GM19397 (cell line): ENCODE measurements at regions not wholly inside any gene's neighbourhood (a gene's known extent, or its start where the extent isn't known, plus 50 kb on each side); places are given as distances from the start of the nearest gene placed in this dataset.

Source experiments
- ATAC-seq: cut with Tn5 transposase; IDR thresholded peaks from one replicate; pipeline ENCODE4 v1.9.1; 2021; ENCODE audit warnings: mild to moderate bottlenecking, moderate library complexity; ENCODE audit not compliant: unreplicated experiment

- no peak for ATAC-seq
Measured at GRCh38 chr21:26659182-26659581, 86.1 kb upstream of the CYYR1 start.

DNA sequence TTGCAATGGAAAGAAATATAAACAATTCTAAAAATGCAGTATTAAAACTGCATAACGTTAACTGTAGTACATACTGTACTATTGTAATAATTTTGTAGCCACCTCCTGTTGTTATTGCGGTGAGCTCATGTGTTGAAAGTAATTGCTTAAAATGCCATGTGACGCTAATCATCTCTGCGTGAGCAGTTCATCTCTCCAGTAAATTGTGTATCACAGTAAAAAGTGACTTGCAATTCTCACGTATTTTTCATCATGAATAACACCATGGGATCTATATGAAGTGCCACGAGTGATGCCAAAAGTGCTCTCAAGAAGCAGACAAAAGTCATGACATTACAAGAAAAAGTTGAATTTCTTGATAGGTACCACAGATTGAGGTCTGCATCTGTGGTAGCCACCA is 82.4 kb upstream of the CYYR1 start:
- no peak for ATAC-seq

GRCh38 chr21:26653430-26653829 is 80.3 kb upstream of the CYYR1 start:
- ATAC-seq, result no peak

DNA sequence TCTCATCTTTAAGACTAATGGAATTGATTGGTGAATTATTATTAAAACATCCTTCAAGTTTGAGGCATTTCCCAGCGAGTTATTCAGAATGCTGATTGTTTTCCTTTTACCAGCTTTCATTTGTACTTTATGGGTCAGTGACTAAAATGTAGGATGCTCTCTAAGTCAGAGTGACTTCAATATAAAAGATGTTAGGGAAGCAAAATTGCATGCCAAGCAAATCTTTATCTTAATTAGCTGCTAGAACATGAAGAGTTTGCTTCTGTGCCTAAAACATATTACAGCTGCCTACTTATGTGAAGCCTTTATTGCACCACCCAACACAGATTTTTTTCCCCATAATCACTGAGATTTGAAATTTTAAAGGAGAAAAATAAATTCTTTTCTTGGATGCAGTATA is 79.8 kb upstream of the CYYR1 start:
- ATAC-seq, result no peak

- ATAC-seq, result no peak
Measured at GRCh38 chr21:26641062-26641461, 68.0 kb upstream of the CYYR1 start.

GRCh38 chr21:26637201-26637745 is 64.2 kb upstream of the CYYR1 start:
- ATAC-seq, result no peak

- ATAC-seq, result no peak
Measured at GRCh38 chr21:26635681-26636080, 62.6 kb upstream of the CYYR1 start.

DNA sequence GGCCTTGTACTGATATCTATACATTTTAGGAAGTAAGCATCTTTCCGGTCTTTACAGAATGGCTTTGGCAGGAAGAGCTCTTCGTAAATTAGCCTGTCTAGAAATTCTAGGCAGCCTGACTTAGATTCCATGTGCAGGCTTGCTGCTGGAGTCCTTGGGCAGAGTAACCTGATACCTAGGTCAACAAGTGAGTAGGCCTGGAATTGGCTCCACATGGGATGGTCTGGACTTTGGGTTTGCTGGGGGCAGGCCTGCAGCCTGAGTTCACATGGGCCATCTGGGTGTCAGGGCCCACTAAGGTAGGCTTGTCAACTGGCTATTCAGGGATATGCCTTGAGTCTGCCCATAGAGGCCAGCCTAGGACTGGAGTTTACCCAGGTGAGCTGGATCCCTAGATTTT is 59.6 kb upstream of the CYYR1 start:
- no peak for ATAC-seq

DNA sequence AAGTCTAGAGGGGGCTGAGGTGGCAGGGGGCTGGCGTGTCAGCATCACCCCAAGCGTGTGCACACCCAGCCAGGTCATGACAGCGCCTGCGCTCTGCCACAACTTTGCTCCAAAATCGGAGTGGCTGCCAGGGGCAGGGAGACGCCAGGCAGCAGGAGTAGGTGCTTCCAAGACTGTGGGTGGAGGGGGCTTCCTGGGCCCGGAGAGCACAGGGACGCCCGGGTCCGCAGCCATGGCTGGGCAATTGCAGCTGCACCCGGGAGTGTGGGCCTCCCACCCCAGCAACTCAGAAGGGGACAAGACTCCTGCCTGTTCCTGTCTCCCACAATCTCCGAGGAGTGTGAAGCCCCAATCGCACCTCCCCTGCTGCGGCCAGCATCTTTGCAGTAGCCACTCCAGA is 53.1 kb upstream of the CYYR1 start:
- no peak for ATAC-seq

GRCh38 chr21:26624983-26625519 is 52.0 kb upstream of the CYYR1 start:
- no peak for ATAC-seq
